ENCODE measurements at regions not wholly inside any gene's neighbourhood (a gene's known extent, or its start where the extent isn't known, plus 50 kb on each side); places are given as distances from the start of the nearest gene placed in this dataset.

DNA sequence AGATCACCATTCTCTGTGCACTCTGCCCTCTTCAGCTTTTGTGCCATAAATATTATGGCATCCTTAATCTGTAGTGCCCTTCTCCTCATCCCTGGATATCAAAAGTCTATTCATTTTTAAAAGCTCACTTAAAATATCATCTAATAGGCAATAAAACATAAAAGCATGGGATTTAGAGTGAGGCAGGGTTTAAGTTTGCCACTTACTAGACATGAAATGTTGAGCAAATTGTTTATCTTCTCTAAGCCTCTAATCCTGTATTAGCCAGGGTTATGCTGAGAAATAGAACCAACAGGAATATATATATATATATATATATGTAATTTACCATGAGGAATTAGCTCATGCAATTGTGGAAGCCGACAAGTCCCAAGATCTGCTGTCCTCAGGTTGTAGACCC is 472.4 kb upstream of the HS3ST1 start:
- Histone ChIP-seq H3K4me3 (ENCODE audit: low read length) (no peak overlapping the region), H3K27ac (ENCODE audit: low read length) (no peak overlapping the region), H3K79me2 (ENCODE audit: low read length) (no peaks in the 10 kb centered on the region), H3K9me3 (ENCODE audit: insufficient read depth, low read length) (no peaks in the 10 kb centered on the region; the same call in 1 of the 2 replicates), H3K36me3 (replicated peaks; ENCODE audit: low read depth, low read length) (no peaks in the 10 kb centered on the region), H3K9ac (ENCODE audit: low read length) (no peak overlapping the region), H3K4me1 (ENCODE audit: low read length) (no peaks in the 10 kb centered on the region), H4K20me1 (ENCODE audit: insufficient read depth, low read length) (no peaks in the 10 kb centered on the region), H3K27me3 (ENCODE audit: low read depth, low read length) (no peaks in the 10 kb centered on the region), H2AFZ (ENCODE audit: low read depth, low read length) (no peak overlapping the region), H3K4me2 (ENCODE audit: low read length) (no peak overlapping the region)
- TF ChIP-seq, protein P1, sequence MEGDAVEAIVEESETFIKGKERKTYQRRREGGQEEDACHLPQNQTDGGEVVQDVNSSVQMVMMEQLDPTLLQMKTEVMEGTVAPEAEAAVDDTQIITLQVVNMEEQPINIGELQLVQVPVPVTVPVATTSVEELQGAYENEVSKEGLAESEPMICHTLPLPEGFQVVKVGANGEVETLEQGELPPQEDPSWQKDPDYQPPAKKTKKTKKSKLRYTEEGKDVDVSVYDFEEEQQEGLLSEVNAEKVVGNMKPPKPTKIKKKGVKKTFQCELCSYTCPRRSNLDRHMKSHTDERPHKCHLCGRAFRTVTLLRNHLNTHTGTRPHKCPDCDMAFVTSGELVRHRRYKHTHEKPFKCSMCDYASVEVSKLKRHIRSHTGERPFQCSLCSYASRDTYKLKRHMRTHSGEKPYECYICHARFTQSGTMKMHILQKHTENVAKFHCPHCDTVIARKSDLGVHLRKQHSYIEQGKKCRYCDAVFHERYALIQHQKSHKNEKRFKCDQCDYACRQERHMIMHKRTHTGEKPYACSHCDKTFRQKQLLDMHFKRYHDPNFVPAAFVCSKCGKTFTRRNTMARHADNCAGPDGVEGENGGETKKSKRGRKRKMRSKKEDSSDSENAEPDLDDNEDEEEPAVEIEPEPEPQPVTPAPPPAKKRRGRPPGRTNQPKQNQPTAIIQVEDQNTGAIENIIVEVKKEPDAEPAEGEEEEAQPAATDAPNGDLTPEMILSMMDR (IDR thresholded peaks at IDR 0.05; ENCODE audit: low read depth, low read length), result no peak
- no peak for TF ChIP-seq EZH2phosphoT487 (IDR thresholded peaks at IDR 0.05; ENCODE audit: low read depth)

DNA sequence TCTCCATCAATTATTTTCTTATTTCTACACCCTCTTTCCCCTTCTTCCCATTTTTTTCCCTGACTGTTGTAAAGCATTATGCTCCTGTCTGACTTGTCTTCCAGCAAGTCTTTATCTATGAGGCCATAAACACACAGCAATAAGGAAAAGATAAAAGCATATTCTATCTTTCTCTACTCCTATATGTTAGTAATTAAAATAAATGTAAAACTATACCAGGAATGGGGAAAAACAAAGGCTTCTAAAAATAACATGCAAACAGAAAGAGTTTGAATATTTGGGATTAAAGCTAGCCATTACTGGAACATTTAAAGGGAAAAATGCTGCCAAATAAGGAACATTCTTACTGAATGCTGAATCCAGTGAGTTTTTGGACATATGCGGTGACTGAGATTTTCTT is 471.7 kb upstream of the HS3ST1 start:
- TF ChIP-seq, protein P1 (IDR thresholded peaks at IDR 0.05; ENCODE audit: low read depth, low read length), result no peak
- no peak for TF ChIP-seq EZH2phosphoT487 (IDR thresholded peaks at IDR 0.05; ENCODE audit: low read depth)
- Histone ChIP-seq H3K36me3 (replicated peaks; ENCODE audit: low read depth, low read length) (no peaks in the 10 kb centered on the region), H3K79me2 (ENCODE audit: low read length) (no peaks in the 10 kb centered on the region), H3K4me3 (ENCODE audit: low read length) (no peak overlapping the region), H3K4me2 (ENCODE audit: low read length) (no peak overlapping the region), H3K27me3 (ENCODE audit: low read depth, low read length) (no peaks in the 10 kb centered on the region), H3K9me3 (ENCODE audit: insufficient read depth, low read length) (no peaks in the 10 kb centered on the region; the same call in 1 of the 2 replicates), H3K27ac (ENCODE audit: low read length) (no peak overlapping the region), H3K4me1 (ENCODE audit: low read length) (no peaks in the 10 kb centered on the region), H2AFZ (ENCODE audit: low read depth, low read length) (no peak overlapping the region), H3K9ac (ENCODE audit: low read length) (no peak overlapping the region), H4K20me1 (ENCODE audit: insufficient read depth, low read length) (no peaks in the 10 kb centered on the region)

DNA sequence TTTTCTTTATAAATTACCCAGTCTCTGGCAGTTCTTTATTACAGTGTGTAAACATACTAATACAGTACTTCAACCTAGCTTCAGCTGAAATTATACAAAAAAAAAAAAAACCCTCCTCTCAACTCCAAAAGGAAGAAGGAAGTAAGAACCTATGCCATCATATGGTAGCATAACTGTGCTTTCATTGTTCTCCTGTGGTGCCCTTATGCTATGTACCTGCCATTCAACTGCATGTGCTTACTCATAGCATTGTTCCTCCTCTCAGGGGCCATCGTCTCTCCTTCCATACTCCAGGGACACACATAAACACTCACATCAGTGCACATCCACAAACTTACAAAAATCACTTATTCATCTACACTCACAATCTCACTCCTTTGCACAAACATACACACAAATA is 470.1 kb upstream of the HS3ST1 start:
- no peaks in the 10 kb centered on the region for H3K79me2 ChIP-seq (ENCODE audit: low read length)
- no peaks in the 10 kb centered on the region; the same call in 1 of the 2 replicates for H3K9me3 ChIP-seq (ENCODE audit: insufficient read depth, low read length)
- H3K4me2 ChIP-seq (ENCODE audit: low read length), result no peak overlapping the region
- TF ChIP-seq, protein P1 (IDR thresholded peaks at IDR 0.05; ENCODE audit: low read depth, low read length), result no peak
- no peak for TF ChIP-seq EZH2phosphoT487 (IDR thresholded peaks at IDR 0.05; ENCODE audit: low read depth)
- no peak overlapping the region for H3K27ac ChIP-seq (ENCODE audit: low read length)
- no peaks in the 10 kb centered on the region for H3K27me3 ChIP-seq (ENCODE audit: low read depth, low read length)
- H2AFZ ChIP-seq (ENCODE audit: low read depth, low read length), result no peak overlapping the region
- no peaks in the 10 kb centered on the region for H3K36me3 ChIP-seq (replicated peaks; ENCODE audit: low read depth, low read length)
- no peak overlapping the region for H3K9ac ChIP-seq (ENCODE audit: low read length)
- no peak overlapping the region for H3K4me3 ChIP-seq (ENCODE audit: low read length)
- no peaks in the 10 kb centered on the region for H4K20me1 ChIP-seq (ENCODE audit: insufficient read depth, low read length)
- no peaks in the 10 kb centered on the region for H3K4me1 ChIP-seq (ENCODE audit: low read length)

DNA sequence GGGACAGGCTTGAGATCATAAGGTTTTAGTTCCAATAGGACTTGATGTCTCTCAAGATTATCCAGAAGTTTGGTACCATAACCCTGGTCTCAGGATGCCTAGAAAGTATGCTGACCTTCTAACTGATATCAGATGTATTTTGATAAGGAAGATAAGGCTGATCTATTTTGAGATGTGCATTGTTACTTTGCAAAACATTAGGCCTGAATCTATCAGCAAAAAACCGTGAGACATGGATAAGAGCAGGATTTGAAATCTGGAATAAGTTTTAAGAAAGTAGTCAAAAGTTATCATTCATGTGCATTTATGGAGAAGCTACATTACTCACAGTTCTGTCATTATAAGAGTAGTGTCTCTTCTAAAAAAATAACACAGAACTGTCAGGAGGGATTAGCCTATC is 467.1 kb upstream of the HS3ST1 start:
- H3K27me3 ChIP-seq (ENCODE audit: low read depth, low read length), result no peaks in the 10 kb centered on the region
- no peaks in the 10 kb centered on the region for H3K79me2 ChIP-seq (ENCODE audit: low read length)
- no peak overlapping the region for H3K4me3 ChIP-seq (ENCODE audit: low read length)
- no peaks in the 10 kb centered on the region for H3K4me1 ChIP-seq (ENCODE audit: low read length)
- H3K9ac ChIP-seq (ENCODE audit: low read length), result no peak overlapping the region
- H3K36me3 ChIP-seq (replicated peaks; ENCODE audit: low read depth, low read length), result no peaks in the 10 kb centered on the region
- TF ChIP-seq, protein P1 (IDR thresholded peaks at IDR 0.05; ENCODE audit: low read depth, low read length), result no peak
- TF ChIP-seq EZH2phosphoT487 (IDR thresholded peaks at IDR 0.05; ENCODE audit: low read depth), result no peak
- no peak overlapping the region for H3K27ac ChIP-seq (ENCODE audit: low read length)
- H4K20me1 ChIP-seq (ENCODE audit: insufficient read depth, low read length), result no peaks in the 10 kb centered on the region
- no peaks in the 10 kb centered on the region; the same call in 1 of the 2 replicates for H3K9me3 ChIP-seq (ENCODE audit: insufficient read depth, low read length)
- H2AFZ ChIP-seq (ENCODE audit: low read depth, low read length), result no peak overlapping the region
- H3K4me2 ChIP-seq (ENCODE audit: low read length), result no peak overlapping the region
